Lung (tissue), 11 donors: ENCODE measurements at regions not wholly inside any gene's neighbourhood (a gene's known extent, or its start where the extent isn't known, plus 50 kb on each side); places are given as distances from the start of the nearest gene placed in this dataset.

Source experiments
- ATAC-seq: fragments of 200-7000 bp; cut with Tn5 transposase; one replicate; pipeline ENCODE4 v1.9.1; 2020; ENCODE audit warnings: moderate number of reproducible peaks; ENCODE audit not compliant: insufficient read depth, low FRiP score
- DNase-seq, 3 donors: peaks; one replicate each; pipeline ENCODE4 v3.0.0-alpha.2; 2013 to 2017
- H3K27ac ChIP-seq, 2 donors: one replicate each; pipeline ENCODE4 v1.5.1; 2013; ENCODE audit warnings: mild to moderate bottlenecking in 2 of 2, moderate library complexity in 2 of 2, control low read depth in 1 of 2, inconsistent platforms in 1 of 2, low read depth in 1 of 2, low read length in 1 of 2
- H3K27me3 ChIP-seq, 3 donors: one replicate each; pipeline ENCODE4 v1.5.1; 2013; ENCODE audit warnings: low read length in 2 of 3; ENCODE audit not compliant: control insufficient read depth in 3 of 3, insufficient read depth in 3 of 3
- H3K36me3 ChIP-seq, 4 donors: one replicate each; pipeline ENCODE4 v1.5.1; 2013; ENCODE audit warnings: low read length in 4 of 4, mild to moderate bottlenecking in 1 of 4, moderate library complexity in 1 of 4; ENCODE audit not compliant: control insufficient read depth in 4 of 4, insufficient read depth in 4 of 4
- H3K4me1 ChIP-seq, 5 donors: one replicate each; pipeline ENCODE4 v1.5.1; 2013; ENCODE audit warnings: low read length in 5 of 5, mild to moderate bottlenecking in 2 of 5, moderate library complexity in 1 of 5; ENCODE audit not compliant: control insufficient read depth in 5 of 5, insufficient read depth in 5 of 5
- H3K4me3 ChIP-seq: one replicate; pipeline ENCODE4 v1.5.1; 2013; ENCODE audit warnings: mild to moderate bottlenecking, control low read depth, moderate library complexity
- H3K9ac ChIP-seq, 2 donors: one replicate each; pipeline ENCODE4 v1.5.1; 2013; ENCODE audit warnings: low read length in 2 of 2, control low read depth in 1 of 2; ENCODE audit not compliant: insufficient read depth in 1 of 2
- H3K9me3 ChIP-seq, 4 donors: one replicate each; pipeline ENCODE4 v1.5.1; 2013; ENCODE audit warnings: low read length in 3 of 4, mild to moderate bottlenecking in 1 of 4, moderate library complexity in 1 of 4; ENCODE audit not compliant: control insufficient read depth in 4 of 4, insufficient read depth in 3 of 4
- CTCF ChIP-seq: IDR thresholded peaks from 2 replicates; pipeline ENCODE4 v1.5.1; 2012; ENCODE audit warnings: mild to moderate bottlenecking; ENCODE audit errors: control extremely low read depth, extremely low read depth
- WGBS, 2 donors: extraction: QIAGEN DNeasy Blood & Tissue Kit; methylation state at CpG; one replicate each; pipeline ENCODE4 v1.1.7; 2013; 5-methylcytosine and 5-hydroxymethylcytosine counted together
- donor health status: control.
- donor health status: control.
- donor health status: Bipolar disorder and iron deficiency.
- donor health status: healthy.
- donor health status: DM: yes; HTN: yes; CAD: no.

GRCh38 chr12:25051656-25052195, 102.8 kb upstream of the BCAT1 start:
- ATAC-seq: no peak
- Histone ChIP-seq H3K36me3 (no peaks in the 10 kb centered on the region), H3K9me3 (peaks cover 0 to 7% (median 1%) of the 10 kb centered on the region in 4 donors), H3K27ac (peak overlapping the region in 1 of 2 donors; percentile 71), H3K4me3 (no peak overlapping the region), H3K4me1 (peaks cover 0 to 10% (median 0%) of the 10 kb centered on the region in 5 donors), H3K9ac (no peak overlapping the region), H3K27me3 (no peaks in the 10 kb centered on the region)
- no peak for DNase-seq
- WGBS, 2 donors: 23 to 38% methylated on average over 5 of the region's 5 CpGs
- TF ChIP-seq CTCF: no peak

DNA sequence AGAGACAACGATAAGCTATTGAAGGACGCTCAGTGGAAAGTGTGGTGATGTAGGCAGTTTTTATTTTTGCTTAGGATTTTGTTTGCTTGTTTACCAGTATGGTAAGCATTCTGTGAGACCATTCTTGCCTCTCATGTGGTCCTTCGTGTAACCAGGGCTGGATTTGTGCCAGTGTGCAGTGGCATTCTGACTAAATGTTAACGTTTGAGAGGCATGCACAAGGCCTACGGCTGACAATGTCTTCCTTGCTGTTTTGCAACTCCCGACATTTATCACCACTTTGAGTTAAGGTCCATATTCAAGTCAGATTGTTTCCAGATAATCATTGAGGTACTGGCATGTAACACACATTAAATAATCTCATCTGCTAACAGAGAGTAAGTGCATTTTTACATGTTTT, 102.3 kb upstream of the BCAT1 start:
- TF ChIP-seq CTCF: no peak
- H3K36me3 ChIP-seq: no peaks in the 10 kb centered on the region
- no peak overlapping the region for H3K9ac ChIP-seq

GRCh38 chr12:25045869-25046268, 97.0 kb upstream of the BCAT1 start:
- Histone ChIP-seq H3K27ac (no peak overlapping the region), H3K9ac (no peak overlapping the region), H3K36me3 (no peaks in the 10 kb centered on the region), H3K4me1 (peaks cover 0 to 1% (median 0%) of the 10 kb centered on the region in 5 donors), H3K9me3 (peaks cover 0 to 7% (median 1%) of the 10 kb centered on the region in 4 donors), H3K4me3 (no peak overlapping the region), H3K27me3 (no peaks in the 10 kb centered on the region)
- DNase-seq (no peak), ATAC-seq (no peak)
- TF ChIP-seq CTCF: no peak

More for the DNA sequence above, 102.3 kb upstream of the BCAT1 start:
- Histone ChIP-seq H3K27ac (peak overlapping the region in 1 of 2 donors; percentile 26), H3K27me3 (no peaks in the 10 kb centered on the region), H3K4me1 (peaks cover 0 to 10% (median 0%) of the 10 kb centered on the region in 5 donors), H3K9me3 (peaks cover 0 to 7% (median 1%) of the 10 kb centered on the region in 4 donors), H3K4me3 (no peak overlapping the region)
- no peak for DNase-seq
- no peak for ATAC-seq
- WGBS, 2 donors: 41 to 44% methylated on average over 6 of the region's 6 CpGs
